ENCODE measurements at regions not wholly inside any gene's neighbourhood (a gene's known extent, or its start where the extent isn't known, plus 50 kb on each side); places are given as distances from the start of the nearest gene placed in this dataset.

- ChIA-PET POLR2A (no interaction called here), CTCF (no interaction called here)
- no peak for DNase-seq
- Histone ChIP-seq H3K27ac (ENCODE audit: insufficient read depth in 1 of 2, low read depth in 1 of 2, low read length in 2 of 2, poor library complexity in 1 of 2, severe bottlenecking in 2 of 2) (no peak overlapping the region), H3K4me1 (ENCODE audit: control extremely low read depth in 1 of 4, control insufficient read depth in 4 of 4, insufficient read depth in 4 of 4, low read length in 3 of 4) (no peaks in the 10 kb centered on the region), H3K9me3 (ENCODE audit: control extremely low read depth in 1 of 5, control insufficient read depth in 4 of 5, insufficient read depth in 2 of 5, low read depth in 1 of 5, low read length in 4 of 5) (peaks cover 0 to 3% (median 0%) of the 10 kb centered on the region in 5 experiments), H3K36me3 (ENCODE audit: control insufficient read depth in 4 of 4, insufficient read depth in 4 of 4, low read length in 3 of 4) (no peaks in the 10 kb centered on the region), H3K27me3 (replicated peaks in 2 of 5; ENCODE audit: control insufficient read depth in 4 of 5, insufficient read depth in 5 of 5, low read length in 4 of 5) (peaks cover 0 to 5% (median 0%) of the 10 kb centered on the region in 5 experiments), H3K4me3 (ENCODE audit: control insufficient read depth in 1 of 7, extremely low read depth in 1 of 7, insufficient read depth in 4 of 7, low read depth in 2 of 7, low read length in 6 of 7) (no peak overlapping the region)
- 93% methylated on average over 2 of the region's 4 CpGs for WGBS (ENCODE audit: insufficient coverage)
Observed at GRCh38 chr6:137434640-137435039, 59.6 kb downstream of the OLIG3 start.

GRCh38 chr6:137432054-137432611, 62.1 kb downstream of the OLIG3 start:
- 94% methylated on average over 4 of the region's 4 CpGs for WGBS (ENCODE audit: insufficient coverage)
- H3K27me3 ChIP-seq (replicated peaks in 2 of 5; ENCODE audit: control insufficient read depth in 4 of 5, insufficient read depth in 5 of 5, low read length in 4 of 5), result peaks cover 0 to 5% (median 0%) of the 10 kb centered on the region in 5 experiments
- H3K9me3 ChIP-seq (ENCODE audit: control extremely low read depth in 1 of 5, control insufficient read depth in 4 of 5, insufficient read depth in 2 of 5, low read depth in 1 of 5, low read length in 4 of 5), result peaks cover 0 to 2% (median 0%) of the 10 kb centered on the region in 5 experiments
- H3K4me1 ChIP-seq (ENCODE audit: control extremely low read depth in 1 of 4, control insufficient read depth in 4 of 4, insufficient read depth in 4 of 4, low read length in 3 of 4), result no peaks in the 10 kb centered on the region
- H3K36me3 ChIP-seq (ENCODE audit: control insufficient read depth in 4 of 4, insufficient read depth in 4 of 4, low read length in 3 of 4), result no peaks in the 10 kb centered on the region
- no peak for DNase-seq
- ChIA-PET POLR2A (no interaction called here), CTCF (interaction anchor here (0.6 kb wide), 1 partner anchor 316 kb away, joined by 3 read pairs; no protein-coding TSS in a partner anchor)
- H3K4me3 ChIP-seq (ENCODE audit: control insufficient read depth in 1 of 7, extremely low read depth in 1 of 7, insufficient read depth in 4 of 7, low read depth in 2 of 7, low read length in 6 of 7), result no peak overlapping the region
- no peak overlapping the region for H3K27ac ChIP-seq (ENCODE audit: insufficient read depth in 1 of 2, low read depth in 1 of 2, low read length in 2 of 2, poor library complexity in 1 of 2, severe bottlenecking in 2 of 2)

- Histone ChIP-seq H3K36me3 (ENCODE audit: control insufficient read depth in 4 of 4, insufficient read depth in 4 of 4, low read length in 3 of 4) (no peaks in the 10 kb centered on the region), H3K27ac (ENCODE audit: insufficient read depth in 1 of 2, low read depth in 1 of 2, low read length in 2 of 2, poor library complexity in 1 of 2, severe bottlenecking in 2 of 2) (no peak overlapping the region), H3K9me3 (ENCODE audit: control extremely low read depth in 1 of 5, control insufficient read depth in 4 of 5, insufficient read depth in 2 of 5, low read depth in 1 of 5, low read length in 4 of 5) (peaks cover 0 to 2% (median 0%) of the 10 kb centered on the region in 5 experiments), H3K4me3 (ENCODE audit: control insufficient read depth in 1 of 7, extremely low read depth in 1 of 7, insufficient read depth in 4 of 7, low read depth in 2 of 7, low read length in 6 of 7) (no peak overlapping the region), H3K4me1 (ENCODE audit: control extremely low read depth in 1 of 4, control insufficient read depth in 4 of 4, insufficient read depth in 4 of 4, low read length in 3 of 4) (peaks cover 0 to 2% (median 0%) of the 10 kb centered on the region in 4 experiments), H3K27me3 (replicated peaks in 2 of 5; ENCODE audit: control insufficient read depth in 4 of 5, insufficient read depth in 5 of 5, low read length in 4 of 5) (peaks cover 0 to 5% (median 0%) of the 10 kb centered on the region in 5 experiments)
- POLR2A ChIA-PET, result no interaction called here
- CTCF ChIA-PET, result no interaction called here
- 88% methylated on average over 4 of the region's 4 CpGs for WGBS (ENCODE audit: insufficient coverage)
- peak in 2 of 3 donors; percentile 7 to 26 for DNase-seq
Observed at GRCh38 chr6:137430954-137431353, 63.2 kb downstream of the OLIG3 start.

- H3K9me3 ChIP-seq (ENCODE audit: control extremely low read depth in 1 of 5, control insufficient read depth in 4 of 5, insufficient read depth in 2 of 5, low read depth in 1 of 5, low read length in 4 of 5), result no peaks in the 10 kb centered on the region
- POLR2A ChIA-PET, result no interaction called here
- H3K27ac ChIP-seq (ENCODE audit: insufficient read depth in 1 of 2, low read depth in 1 of 2, low read length in 2 of 2, poor library complexity in 1 of 2, severe bottlenecking in 2 of 2), result no peak overlapping the region
- no peak overlapping the region for H3K4me3 ChIP-seq (ENCODE audit: control insufficient read depth in 1 of 7, extremely low read depth in 1 of 7, insufficient read depth in 4 of 7, low read depth in 2 of 7, low read length in 6 of 7)
- CTCF ChIA-PET, result no interaction called here
- WGBS (ENCODE audit: insufficient coverage), result 85% methylated on average over 7 of the region's 7 CpGs
- DNase-seq, result no peak
- H3K4me1 ChIP-seq (ENCODE audit: control extremely low read depth in 1 of 4, control insufficient read depth in 4 of 4, insufficient read depth in 4 of 4, low read length in 3 of 4), result peaks cover 0 to 2% (median 0%) of the 10 kb centered on the region in 4 experiments
- H3K27me3 ChIP-seq (replicated peaks in 2 of 5; ENCODE audit: control insufficient read depth in 4 of 5, insufficient read depth in 5 of 5, low read length in 4 of 5), result peaks cover 0 to 2% (median 0%) of the 10 kb centered on the region in 5 experiments
- H3K36me3 ChIP-seq (ENCODE audit: control insufficient read depth in 4 of 4, insufficient read depth in 4 of 4, low read length in 3 of 4), result no peaks in the 10 kb centered on the region
Observed at GRCh38 chr6:137427656-137428290, 66.4 kb downstream of the OLIG3 start.

- H3K27ac ChIP-seq (ENCODE audit: insufficient read depth in 1 of 2, low read depth in 1 of 2, low read length in 2 of 2, poor library complexity in 1 of 2, severe bottlenecking in 2 of 2), result no peak overlapping the region
- no peak overlapping the region for H3K4me3 ChIP-seq (ENCODE audit: control insufficient read depth in 1 of 7, extremely low read depth in 1 of 7, insufficient read depth in 4 of 7, low read depth in 2 of 7, low read length in 6 of 7)
- H3K36me3 ChIP-seq (ENCODE audit: control insufficient read depth in 4 of 4, insufficient read depth in 4 of 4, low read length in 3 of 4), result no peaks in the 10 kb centered on the region
- peak in 1 of 3 donors; percentile 5 for DNase-seq
- H3K4me1 ChIP-seq (ENCODE audit: control extremely low read depth in 1 of 4, control insufficient read depth in 4 of 4, insufficient read depth in 4 of 4, low read length in 3 of 4), result peaks cover 0 to 2% (median 0%) of the 10 kb centered on the region in 4 experiments
- ChIA-PET POLR2A (no interaction called here), CTCF (no interaction called here)
- no peaks in the 10 kb centered on the region for H3K27me3 ChIP-seq (replicated peaks in 2 of 5; ENCODE audit: control insufficient read depth in 4 of 5, insufficient read depth in 5 of 5, low read length in 4 of 5)
- no peaks in the 10 kb centered on the region for H3K9me3 ChIP-seq (ENCODE audit: control extremely low read depth in 1 of 5, control insufficient read depth in 4 of 5, insufficient read depth in 2 of 5, low read depth in 1 of 5, low read length in 4 of 5)
- WGBS (ENCODE audit: insufficient coverage), result 55% methylated on average over 2 of the region's 2 CpGs
Observed at GRCh38 chr6:137426007-137426689, 68.0 kb downstream of the OLIG3 start.

GRCh38 chr6:137424251-137424650, 69.9 kb downstream of the OLIG3 start:
- CTCF ChIA-PET, result no interaction called here
- DNase-seq, result no peak
- POLR2A ChIA-PET, result interaction anchor here (0.6 kb wide), 1 partner anchor 249 kb away, joined by 3 read pairs; no protein-coding TSS in a partner anchor
- Histone ChIP-seq H3K27ac (ENCODE audit: insufficient read depth in 1 of 2, low read depth in 1 of 2, low read length in 2 of 2, poor library complexity in 1 of 2, severe bottlenecking in 2 of 2) (no peak overlapping the region), H3K36me3 (ENCODE audit: control insufficient read depth in 4 of 4, insufficient read depth in 4 of 4, low read length in 3 of 4) (no peaks in the 10 kb centered on the region), H3K4me3 (ENCODE audit: control insufficient read depth in 1 of 7, extremely low read depth in 1 of 7, insufficient read depth in 4 of 7, low read depth in 2 of 7, low read length in 6 of 7) (no peak overlapping the region), H3K9me3 (ENCODE audit: control extremely low read depth in 1 of 5, control insufficient read depth in 4 of 5, insufficient read depth in 2 of 5, low read depth in 1 of 5, low read length in 4 of 5) (no peaks in the 10 kb centered on the region), H3K4me1 (ENCODE audit: control extremely low read depth in 1 of 4, control insufficient read depth in 4 of 4, insufficient read depth in 4 of 4, low read length in 3 of 4) (peaks cover 0 to 2% (median 0%) of the 10 kb centered on the region in 4 experiments), H3K27me3 (replicated peaks in 2 of 5; ENCODE audit: control insufficient read depth in 4 of 5, insufficient read depth in 5 of 5, low read length in 4 of 5) (no peaks in the 10 kb centered on the region)
- 100% methylated on average over 1 of the region's 3 CpGs for WGBS (ENCODE audit: insufficient coverage)
